Muscle of back (tissue), 3 donors: ENCODE measurements at regions not wholly inside any gene's neighbourhood (a gene's known extent, or its start where the extent isn't known, plus 50 kb on each side); places are given as distances from the start of the nearest gene placed in this dataset.
"Not testable (repeated sequence)": the region's sequence is repeated elsewhere in the genome, so short reads cannot be mapped to it uniquely, and the experiment has no call there.

Source experiments
- DNase-seq, 3 donors: peaks; one replicate each; pipeline versions ENCODE4 v3.0.0 to v3.0.0-alpha.2; 2013

DNA sequence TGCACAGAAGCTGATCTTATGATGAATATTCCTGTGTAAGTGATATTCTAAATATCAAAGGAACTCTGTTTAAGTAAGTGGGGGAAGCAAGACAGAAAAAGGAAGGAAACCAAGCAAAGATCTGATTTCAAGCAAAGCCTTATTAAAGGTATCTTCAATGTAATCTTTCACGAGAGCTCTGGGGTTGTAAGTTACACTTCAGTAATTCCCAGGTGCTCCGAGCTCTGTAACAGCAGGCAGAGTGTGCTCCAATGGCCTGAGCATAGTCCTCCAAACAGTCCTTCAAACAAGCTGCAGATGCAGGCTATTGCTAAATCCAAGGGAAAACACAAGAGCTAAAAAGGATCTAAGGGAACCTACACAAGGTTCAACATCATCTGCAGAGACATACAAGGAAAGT lies 949.7 kb upstream of the TMPRSS15 start:
- DNase-seq: no peak

DNA sequence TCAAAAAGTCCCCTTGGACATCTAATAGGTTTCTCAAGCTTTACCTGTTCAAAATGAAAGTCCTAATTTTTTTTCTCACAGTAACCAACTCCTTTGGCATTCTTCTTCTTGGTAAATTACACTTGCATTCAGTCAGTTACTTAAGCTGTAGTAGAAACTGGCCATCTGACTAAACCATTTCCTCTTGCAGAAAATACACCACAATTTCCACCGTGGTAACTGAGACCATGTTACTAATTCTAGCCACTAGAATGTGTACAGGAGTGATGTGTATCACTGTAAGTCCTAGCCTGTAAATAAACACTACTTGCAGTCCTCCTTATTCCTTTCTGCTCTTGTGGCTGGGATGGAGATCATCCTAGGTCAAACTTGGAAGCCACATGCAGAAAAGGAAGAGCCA lies 965.4 kb upstream of the TMPRSS15 start:
- DNase-seq: no peak

DNA sequence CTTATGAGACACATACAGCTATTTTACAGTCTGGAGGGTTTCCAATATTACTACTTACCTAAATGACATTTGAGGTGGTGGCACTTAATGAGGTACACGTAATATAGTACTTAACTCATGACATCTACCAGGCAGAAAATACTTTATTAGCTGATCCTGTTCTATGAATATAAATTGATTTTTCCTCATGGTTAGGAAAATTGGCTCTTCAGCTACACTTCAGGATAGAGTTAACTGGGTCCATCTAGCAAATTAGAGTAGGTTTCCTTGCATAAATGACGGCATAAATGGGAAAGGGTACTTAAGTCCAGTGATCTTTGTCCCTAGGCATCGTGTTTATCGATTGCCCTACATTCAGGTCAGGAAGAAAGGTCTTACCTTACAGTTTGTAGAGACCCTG lies 988.8 kb upstream of the TMPRSS15 start:
- no peak for DNase-seq

DNA sequence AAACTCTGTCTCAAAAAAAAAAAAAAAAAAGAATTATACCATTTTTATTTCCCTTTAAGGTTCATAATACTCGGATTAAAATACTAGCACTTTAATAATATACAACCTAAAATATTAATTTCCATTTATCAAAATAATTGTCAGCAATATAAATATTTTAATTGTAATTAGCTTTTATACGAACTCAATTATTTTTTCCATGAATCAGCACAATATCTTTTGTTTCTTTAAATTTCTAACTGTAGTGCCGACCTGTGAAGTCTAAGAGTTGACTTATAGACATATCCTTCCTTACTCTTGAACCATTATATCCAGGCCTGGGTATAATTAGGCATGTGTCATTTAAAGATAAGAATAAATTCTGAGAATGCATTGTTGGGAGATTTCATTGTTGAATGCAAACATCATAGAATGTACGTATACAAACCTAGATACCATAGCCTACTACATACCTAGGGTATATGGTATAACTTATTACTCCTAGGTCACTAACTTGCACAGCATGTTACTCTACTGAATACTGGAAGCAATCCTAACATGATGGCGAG lies 996.7 kb upstream of the TMPRSS15 start:
- no peak for DNase-seq

DNA sequence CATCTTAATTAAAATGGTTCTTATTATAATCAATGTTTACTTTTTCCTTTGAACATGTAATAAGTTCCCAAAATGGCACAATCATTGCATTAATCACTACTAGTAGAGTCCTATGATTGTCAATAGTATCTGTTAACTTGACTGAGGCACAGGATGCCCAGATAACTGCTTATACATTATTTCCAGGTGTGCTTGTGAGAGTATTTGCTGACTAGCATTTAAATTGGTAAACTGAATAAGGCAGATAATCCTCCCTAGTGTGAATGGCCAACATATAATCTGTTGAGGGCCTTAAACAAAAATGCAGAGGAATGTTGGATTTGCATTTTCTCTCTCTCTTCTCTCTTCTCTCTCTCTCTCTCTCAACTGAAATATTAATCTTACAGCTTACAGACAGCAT lies 999.3 kb upstream of the TMPRSS15 start:
- no peak for DNase-seq

DNA sequence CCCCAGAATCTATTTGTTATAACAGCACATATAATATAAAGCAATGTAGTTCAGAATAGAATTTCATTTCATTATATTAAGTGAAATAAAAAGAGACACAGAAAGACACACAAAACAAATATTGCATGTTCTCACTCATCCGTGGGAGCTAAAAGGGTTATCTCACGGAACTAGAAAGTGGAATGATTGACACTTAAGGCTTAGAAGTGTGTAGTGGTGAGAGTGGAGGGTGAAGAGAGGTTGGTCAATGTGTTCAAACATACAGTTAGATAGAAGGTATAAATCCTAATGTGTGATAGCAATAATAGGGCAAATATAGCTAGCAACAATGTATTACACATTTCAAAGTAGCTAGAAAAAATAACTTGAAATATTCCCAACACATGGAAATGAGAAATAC lies 1001.7 kb upstream of the TMPRSS15 start:
- DNase-seq: no peak

DNA sequence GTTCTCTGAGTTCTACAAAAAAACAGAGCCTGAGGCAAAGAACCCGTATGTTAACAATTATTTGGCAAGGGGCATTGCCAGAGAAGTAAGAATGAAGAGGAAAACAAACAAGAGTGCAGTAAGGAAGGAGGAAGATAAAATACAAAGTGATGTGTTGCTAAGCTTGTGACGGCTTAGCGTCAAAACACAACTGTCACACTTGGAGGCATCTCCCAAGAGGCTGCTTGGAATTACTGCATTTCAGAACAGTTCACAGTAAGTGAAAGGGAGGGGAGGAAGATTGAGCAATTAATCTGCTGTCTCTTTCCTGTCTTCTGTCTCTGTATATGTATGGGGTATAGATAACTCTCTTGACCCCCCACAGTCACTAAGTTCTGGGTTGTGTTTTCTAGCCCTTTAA lies 1017.0 kb upstream of the TMPRSS15 start:
- peak in 1 of 3 donors; percentile 3 for DNase-seq

DNA sequence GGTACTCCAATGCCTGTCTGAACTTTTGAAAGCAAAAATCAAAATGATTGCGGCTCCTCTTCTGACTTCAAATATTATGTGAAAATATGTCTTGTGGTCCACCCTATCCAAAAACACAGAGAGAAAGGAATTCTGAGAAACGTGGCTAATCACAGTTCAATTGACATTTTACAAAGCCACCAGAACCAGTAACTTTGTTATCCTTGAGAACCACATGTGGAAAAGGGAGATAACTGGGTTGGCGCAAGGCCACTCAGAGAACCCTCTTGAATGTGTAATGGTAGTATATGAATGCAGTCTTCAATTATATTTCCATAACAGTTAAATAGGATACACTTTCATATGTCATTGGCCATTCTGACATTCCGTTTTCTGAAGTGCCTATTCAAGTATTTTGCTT lies 1030.0 kb upstream of the TMPRSS15 start:
- DNase-seq: no peak

DNA sequence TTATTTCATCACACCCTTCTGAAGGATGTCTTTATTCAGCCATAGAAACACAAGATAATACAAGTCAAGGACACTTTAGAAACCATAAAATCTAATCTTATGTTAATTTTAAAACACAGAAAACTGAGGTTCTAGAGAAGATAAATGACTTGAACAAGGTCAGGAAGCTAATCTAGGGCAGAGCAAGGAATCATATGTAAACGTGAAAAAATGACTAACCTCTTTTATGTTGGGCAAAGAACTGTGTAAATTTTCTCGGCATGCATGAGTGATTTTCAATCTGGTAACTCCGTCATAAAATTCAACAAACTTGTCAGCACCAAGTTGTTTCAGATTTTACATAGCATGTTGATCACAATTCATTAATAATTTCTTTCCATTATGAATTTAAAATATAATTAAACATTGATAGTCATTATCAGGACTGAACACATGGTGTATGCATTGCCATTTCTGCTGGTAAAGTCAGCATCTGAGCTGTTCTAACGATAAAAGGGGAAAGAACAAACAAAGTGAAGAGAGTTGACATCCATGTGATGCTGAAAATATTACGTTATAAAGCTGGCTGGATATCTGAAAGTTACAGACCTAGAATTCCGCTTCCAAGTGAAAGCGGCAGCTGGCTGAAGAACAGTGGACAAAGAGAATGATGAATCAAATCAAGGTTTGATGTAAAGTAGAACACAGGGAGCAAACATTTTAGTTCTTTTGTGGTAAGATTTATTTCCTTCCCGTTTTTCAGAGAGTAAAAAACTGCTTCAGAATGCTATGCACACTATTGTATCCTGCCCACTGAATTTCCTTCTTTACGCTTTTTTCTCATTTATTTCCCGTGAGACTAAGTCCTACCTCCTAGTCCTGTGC lies 1037.4 kb upstream of the TMPRSS15 start:
- peak in 2 of 3 donors; percentile 1 to 3 for DNase-seq

DNA sequence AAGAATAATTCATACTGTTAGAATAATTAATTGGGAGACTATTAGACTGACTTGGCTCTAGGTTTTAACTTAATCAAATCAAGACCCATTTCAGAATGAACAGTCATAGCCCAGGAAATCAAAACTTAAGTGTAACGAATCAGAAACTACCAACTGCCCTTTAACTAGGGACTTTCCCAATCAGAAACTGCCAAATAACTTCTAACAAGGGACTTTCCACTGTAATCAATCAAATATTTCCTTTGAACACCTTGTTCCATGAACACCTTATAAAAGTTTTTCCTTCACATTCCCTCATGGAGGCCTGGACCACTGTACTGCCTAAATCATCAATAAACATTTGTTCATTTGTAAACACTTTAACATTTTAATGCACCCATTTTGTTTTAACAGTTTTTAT lies 1054.7 kb upstream of the TMPRSS15 start:
- DNase-seq: no peak

DNA sequence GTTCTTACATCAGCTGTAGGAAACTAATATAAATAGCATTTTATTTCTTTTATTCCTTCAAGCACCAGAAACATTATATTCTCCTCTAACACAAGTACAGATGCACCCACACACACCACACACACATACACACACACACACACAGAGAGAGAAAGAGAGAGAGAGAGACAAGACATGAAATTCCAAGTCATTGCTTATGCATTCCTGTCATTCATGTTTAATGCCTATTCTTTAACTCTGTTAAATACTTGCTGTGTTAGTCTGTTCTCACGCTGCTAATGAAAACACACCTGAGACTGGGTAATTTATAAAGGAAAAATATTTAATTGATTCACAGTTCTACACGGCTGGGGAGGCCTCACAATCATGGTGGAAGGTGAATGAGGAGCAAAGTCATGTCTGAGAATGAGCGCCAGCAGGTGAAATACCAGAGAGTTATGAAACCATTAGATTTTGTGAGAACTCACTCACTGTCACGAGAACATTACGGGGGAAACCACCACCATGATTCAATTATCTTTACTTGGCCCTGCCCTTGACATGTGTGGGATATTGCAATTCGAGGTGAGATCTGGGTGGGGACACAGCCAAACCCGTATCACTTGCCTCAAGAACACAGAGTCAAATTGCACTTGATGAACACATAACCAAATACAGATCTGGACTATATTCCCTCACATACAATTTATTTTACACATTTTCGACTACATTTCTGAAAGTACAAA lies 1058.1 kb upstream of the TMPRSS15 start:
- DNase-seq: no peak

DNA sequence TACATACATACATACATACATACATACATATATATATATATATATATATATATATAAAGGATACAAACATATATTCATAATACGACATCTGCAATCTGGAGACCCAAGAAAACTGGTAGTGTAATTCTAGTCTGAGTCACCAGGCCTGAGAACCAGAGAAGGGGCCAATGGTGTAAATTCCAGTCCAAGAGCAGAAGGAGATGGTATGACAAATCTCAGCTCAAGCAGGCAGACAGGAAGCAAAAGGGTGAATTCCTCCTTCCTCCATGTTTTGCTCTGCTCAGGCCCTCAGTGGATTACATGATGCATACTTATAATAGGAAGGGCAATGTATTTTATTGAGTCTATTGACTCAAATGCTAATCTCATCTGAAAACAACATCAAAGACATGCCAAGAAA lies 1060.4 kb upstream of the TMPRSS15 start:
- DNase-seq: no peak

DNA sequence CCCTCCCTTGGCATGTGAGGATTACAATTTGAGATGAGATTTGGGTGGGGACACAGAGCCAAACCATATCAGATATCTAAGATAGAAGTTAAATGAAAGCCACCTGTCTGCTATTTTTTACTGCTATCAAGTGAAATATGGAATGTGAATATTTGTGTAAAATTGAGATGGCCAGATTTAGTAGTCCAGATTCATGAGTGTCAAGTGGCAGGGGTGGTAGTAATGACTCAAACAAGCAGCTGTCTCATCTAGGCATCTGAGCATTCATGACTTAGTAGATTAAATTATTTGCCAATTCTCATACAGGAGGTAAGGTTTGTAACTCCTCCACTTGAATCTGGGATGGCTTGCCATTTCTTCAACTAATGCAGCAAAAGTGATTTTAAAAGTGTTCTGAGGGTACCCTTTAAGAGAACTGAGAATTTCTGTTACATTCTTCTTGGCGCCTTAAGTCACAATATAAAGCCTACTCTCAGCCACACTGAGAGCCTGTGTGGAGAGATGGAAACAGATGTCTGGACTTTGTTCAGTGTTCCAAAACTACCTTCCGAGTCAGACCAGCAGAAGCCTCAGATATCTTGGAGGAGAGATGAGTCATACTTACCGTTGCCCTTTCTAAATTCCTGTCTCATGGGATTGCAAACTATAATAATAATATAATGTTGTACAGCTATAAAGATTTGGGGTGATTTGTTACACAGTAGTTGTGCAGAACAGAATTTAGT lies 1065.6 kb upstream of the TMPRSS15 start:
- DNase-seq: peak in 2 of 3 donors; percentile 2 to 33

DNA sequence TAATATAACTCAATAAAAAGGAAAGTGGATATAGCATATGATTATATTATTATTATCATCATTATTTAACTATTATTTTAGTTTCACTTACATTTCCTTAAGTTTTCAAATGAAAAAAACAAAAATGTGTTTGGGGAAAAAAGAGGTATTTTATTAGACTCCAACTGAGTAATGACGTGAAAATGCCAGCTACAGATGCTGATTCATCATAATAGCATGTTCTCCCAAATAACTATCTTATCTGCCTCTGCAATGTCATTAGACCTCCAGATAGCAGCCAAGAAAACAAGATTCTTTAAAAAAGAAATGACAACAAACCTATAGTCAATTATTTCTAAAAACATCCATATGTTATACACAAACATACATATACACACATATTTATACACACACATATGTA lies 1071.9 kb upstream of the TMPRSS15 start:
- DNase-seq: no peak

DNA sequence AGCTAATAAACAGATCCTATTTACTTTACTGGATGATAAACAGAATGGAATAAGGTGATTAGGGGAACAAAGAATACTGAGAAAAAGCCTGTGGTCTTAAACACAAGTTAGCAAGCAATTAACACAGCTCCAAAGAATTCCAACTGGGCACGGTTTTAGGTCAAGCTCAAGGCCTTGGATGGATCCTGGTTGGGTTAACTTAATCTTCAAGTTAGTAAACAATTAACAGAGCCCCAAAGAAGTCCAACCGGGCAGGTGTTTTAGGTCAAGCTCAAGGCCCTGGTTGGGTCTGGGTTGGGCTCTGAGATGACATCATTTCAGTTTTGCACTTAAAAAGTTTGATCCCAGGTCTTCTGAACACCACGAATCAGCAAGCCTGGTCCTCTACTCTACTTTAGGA lies 1086.3 kb upstream of the TMPRSS15 start:
- no peak for DNase-seq

DNA sequence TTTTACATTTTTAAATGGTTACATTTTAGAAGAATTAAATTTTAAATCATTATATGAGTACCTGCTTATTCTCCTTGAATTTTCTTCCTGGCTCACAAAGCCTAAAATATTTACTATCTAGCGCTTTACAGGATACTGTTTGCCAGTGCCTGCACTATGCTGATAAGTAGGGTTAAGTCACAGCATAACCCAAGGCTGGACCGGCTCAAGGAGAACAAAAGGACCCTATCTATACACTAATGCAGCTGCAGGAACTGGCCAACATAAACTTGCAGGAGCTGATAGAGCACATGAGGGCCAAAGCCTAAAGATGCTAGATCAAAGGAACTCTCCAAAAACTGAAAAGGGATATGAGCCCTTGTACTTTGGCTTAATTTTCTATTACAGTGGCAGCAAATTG lies 1086.9 kb upstream of the TMPRSS15 start:
- no peak for DNase-seq

DNA sequence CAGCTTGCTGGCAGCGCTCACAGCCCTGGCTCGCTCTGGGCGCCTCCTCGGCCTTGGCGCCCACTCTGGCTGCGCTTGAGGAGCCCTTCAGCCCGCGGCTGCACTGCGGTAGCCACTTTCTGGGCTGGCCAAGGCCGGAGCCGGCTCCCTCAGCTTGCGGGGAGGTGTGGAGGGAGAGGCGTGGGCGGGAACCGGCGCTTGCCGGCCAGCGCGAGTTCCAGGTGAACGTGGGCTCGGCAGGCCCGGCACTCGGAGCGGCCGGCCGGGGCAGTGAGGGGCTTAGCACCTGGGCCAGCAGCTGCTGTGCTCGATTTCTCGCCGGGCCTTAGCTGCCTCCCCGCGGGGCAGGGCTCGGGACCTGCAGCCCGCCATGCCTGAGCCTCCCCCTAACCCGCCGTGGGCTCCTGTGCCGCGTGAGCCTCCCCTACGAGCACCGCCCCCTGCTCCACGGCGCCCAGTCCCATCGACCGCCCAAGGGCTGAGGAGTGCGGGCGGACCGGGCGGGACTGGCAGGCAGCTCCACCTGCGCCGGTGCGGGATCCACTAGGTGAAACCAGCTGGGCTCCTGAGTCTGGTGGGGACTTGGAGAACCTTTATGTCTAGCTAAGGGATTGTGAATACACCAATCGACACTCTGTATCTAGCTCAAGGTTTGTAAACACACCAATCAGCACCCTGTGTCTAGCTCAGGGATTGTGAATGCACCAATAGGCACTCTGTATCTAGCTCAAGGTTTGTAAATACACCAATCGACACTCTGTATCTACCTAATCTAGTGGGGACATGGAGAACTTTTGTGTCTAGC lies 1090.1 kb upstream of the TMPRSS15 start:
- not testable (repeated sequence) for DNase-seq

DNA sequence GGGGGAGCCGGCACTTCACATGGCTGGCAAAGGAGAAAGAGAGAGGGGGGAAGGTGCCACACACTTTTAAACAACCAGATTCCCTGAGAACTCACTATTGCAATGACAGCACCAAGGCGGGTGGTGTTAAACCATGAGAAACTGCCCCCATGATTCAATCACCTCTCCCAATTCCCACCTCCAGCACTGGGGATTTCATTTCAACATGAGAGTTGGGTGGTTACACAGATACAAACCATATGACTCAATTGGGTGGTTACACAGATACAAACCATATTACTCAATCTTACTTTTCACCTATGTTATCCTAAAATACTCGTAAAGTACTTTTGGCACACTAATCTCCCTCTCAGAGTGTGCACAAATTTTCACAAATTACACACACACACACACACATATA lies 1097.5 kb upstream of the TMPRSS15 start:
- DNase-seq: no peak

DNA sequence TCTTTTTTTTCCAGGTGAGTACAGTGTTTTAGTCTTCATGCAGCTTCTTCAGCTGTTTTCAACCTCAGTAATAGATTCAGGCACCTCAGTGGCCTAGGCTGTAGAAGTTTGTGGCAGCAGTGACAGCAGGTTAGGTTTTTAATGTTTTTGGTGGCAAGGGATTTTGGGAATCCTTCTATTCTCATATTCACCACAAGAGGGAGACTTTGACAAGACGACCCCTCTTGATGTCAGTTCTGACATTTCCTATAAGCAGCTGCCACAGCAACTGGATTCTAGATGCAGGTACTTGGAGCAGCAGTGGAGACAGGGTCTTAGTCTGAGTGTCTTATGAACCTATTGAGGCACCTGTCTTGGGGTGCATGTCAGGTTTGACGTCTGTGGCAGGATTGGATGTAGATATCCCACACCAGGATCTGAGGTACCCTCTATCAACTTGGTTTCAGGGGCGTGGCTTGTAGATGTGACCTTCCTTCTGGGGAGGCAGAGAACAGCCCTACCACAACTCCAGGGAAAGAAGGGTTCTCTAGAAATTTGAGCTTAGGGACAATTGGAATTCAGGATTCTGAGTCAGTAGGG lies 1104.2 kb upstream of the TMPRSS15 start:
- DNase-seq: no peak

DNA sequence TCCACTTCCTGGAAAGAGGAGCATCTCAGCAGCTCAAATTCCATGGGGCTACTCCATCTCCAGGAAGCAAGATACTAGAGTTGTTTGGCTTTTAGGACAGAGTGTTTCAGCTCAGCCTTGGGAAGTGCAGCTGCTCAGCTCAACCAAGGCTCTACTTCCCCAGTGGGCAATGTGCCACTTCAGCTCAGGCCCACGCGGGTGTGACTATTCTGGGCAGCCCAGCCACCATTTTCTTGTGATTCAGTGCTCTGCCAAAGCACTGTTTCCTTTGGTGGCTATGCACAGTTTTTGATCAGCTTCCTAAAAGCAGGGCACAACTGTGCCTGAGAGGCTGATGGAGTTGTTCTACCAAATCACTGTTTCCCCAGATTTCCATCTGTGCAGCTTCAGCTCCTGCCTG lies 1104.9 kb upstream of the TMPRSS15 start:
- DNase-seq: no peak

DNA sequence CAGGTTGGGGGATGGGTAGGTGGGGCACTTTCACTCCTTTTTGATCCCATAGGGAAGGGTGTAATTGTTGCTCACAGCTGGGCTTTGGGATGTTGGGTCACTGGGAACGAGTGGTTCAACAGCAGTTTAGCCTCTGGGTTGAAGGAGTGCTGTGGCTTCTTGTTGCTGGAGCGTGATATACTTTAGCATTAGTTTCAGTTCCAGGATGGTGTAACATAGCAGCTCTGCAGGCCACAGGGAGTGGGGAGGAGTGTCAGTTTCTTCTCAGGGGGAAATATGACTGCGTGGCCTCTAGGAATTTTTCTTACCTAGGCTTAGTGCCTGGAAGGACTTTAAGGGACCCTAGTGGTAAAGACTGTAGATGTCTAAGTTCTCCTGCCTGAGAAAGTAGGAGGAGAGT lies 1105.3 kb upstream of the TMPRSS15 start:
- no peak for DNase-seq
